Stimulated activated CD4-positive, alpha-beta T cell treated with anti-CD3 and anti-CD28 coated beads, Interleukin-12 subunit alpha, Interleukin-12 subunit beta, amount 100 ng/mL, for 48 hours (primary cell): ENCODE measurements at regions not wholly inside any gene's neighbourhood (a gene's known extent, or its start where the extent isn't known, plus 50 kb on each side); places are given as distances from the start of the nearest gene placed in this dataset.
A peak's percentile ranks its signal among the peaks of the same experiment; 100 is the strongest.
"Not testable (repeated sequence)": the region's sequence is repeated elsewhere in the genome, so short reads cannot be mapped to it uniquely, and the experiment has no call there.

Experiments used
- DNase-seq, 3 donors: peaks; one replicate each; pipeline ENCODE4 v3.0.0-alpha.2; 2020; ENCODE audit warnings: low read depth in 2 of 3, low spot score in 1 of 3

DNA sequence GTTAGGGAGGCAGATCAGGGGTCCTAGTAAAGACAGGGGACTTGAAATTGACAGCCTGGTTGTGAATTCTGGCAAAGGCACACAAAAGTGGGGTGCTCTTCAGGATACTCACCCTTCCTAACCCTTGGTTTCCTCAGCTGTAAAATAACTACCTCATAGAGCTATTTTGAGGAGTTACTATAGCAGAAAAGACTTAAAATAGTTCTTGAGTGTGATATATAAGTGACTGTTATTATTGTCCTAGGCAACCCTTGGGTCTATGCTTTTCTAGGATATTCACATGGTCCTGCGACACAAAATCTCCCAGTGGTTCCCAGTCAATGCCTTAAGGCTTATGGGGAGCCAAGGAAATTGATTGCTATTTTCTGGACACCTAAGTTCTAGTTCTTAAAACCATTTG lies 98.1 kb upstream of the NAMPT start:
- DNase-seq = no peak

DNA sequence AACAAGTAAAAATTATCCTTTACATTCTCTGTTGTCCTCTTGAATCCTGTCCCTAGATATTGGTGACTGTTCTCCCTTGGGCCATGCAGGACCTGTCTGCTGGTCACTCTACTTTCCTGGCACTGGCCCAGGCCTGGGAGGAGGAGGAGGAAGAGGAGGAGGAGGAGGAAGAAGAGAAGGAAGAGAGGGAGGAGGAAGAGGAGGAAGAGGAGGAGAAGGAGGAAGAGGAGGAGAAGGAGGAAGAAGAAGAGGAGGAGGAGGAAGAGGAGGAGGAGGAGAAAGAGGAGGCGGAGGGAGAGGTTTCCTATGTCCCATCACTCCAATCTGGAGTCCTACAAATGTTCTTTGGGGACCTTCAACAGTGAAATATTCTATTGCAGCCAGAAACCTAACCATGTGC lies 97.3 kb upstream of the NAMPT start:
- no peak for DNase-seq

DNA sequence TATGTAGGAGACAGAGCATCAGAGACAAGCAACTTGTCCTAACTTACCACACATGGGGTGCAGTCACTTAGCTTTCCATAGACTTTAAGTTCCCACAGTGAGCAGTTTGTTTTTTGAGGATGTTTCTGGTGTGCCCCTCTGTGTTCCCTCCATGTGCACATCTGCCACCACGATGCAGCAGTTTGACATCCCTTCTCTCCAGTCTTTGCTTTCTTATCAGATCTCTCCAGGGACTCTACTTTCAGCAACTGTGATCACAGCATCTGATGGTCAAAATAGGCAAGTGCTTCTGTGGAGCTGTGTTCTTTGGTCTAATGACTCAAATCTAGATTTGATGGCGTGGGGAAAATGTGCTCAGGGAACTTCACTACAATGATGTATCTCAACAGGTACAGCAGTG lies 96.5 kb upstream of the NAMPT start:
- DNase-seq = no peak

DNA sequence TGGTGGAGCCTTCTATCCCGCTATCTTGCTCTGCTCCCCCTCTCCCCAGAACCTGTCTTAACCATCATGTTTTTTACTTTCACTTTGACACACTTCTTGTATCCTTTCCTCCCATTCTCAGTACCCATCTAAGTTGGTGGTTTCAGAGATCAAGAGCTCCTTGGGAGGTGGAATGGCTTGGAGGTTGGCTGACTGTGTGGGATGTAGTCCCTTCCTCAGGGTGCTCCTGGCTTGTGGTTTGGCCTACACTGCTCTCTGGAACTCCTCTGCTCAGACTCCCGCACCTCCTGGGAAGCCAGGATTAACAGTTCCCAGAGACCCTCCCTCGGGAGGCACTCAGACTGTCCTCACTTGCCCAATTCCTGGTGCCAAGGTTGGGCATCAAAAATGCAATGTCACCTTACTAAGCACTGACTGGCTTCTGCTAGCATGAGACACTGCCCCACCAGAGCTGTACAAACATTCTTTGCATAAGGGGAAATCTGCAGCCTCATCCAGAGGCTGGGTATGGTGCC lies 93.1 kb upstream of the NAMPT start:
- DNase-seq = no peak

DNA sequence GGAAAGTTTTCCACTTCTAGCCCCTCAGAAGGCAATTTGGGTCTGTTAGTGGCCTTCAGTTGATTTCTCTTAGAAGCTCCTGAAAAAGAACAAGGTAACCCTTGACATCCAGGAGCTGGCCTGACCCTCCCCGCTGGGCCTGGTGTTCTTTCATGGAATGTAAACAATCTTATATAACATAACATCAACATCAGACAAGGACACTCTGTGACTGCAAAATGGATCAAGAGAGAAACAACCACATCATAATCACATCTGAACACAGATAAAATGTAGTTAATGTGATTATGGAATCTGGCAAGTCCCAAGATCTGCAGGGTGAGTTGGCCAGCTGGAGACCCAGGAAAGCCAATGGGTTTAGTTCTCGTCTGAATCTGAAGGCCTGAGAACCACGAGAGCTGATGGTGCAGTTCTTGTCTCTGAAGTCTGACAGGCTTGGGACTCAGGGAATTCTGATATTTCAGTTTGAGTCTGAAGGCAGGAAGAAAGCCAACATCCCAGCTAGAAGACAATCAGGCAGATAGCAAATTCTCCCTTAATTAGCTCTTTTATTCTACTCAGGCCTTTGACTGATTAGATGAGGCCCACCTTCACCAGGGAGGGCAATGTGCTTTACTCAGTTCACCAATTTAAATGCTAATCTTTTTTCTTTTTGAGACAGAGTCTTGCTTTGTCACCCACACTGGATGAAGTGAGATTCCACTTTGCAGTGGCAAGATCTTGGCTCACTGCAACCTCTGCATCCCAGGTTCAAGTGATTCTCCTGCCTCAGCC lies 91.4 kb upstream of the NAMPT start:
- no peak for DNase-seq

DNA sequence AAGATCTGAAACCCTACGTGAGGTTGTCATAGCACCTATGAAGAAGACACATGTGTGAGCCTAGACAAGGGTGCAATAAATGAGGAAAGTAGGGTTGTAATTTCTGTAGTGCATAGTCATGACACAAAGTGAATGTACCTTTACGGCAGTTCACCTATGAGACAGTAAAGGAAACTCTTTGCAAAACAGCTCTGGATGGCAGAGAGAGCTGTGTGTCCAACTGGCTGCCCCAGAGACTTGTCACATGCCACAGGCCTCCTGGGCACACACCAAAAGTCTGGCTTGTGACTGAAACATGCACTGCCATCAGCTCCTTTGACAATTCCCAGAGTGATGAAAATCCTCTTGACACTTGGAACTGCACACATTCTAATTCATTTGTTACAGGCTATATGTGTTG lies 90.7 kb upstream of the NAMPT start:
- DNase-seq = no peak

DNA sequence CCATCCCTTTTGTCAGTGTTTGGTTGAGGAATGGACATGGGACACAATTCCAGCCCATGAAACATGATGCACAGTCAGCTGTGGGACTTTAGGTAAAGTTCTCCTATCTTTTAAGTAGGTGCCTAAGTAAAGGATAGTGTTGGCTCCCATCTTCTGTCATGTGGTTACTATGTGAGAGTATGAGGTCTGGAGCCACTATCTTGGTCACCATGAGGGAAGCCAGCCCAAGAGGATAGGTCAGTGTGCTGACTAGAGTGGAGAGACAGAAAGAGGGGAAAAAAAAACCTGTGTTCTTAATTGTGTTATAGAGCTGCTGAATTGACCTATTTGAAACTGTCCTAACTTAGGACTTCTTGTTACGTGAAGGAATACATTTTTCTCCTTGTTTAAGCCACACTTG lies 89.7 kb upstream of the NAMPT start:
- no peak for DNase-seq

DNA sequence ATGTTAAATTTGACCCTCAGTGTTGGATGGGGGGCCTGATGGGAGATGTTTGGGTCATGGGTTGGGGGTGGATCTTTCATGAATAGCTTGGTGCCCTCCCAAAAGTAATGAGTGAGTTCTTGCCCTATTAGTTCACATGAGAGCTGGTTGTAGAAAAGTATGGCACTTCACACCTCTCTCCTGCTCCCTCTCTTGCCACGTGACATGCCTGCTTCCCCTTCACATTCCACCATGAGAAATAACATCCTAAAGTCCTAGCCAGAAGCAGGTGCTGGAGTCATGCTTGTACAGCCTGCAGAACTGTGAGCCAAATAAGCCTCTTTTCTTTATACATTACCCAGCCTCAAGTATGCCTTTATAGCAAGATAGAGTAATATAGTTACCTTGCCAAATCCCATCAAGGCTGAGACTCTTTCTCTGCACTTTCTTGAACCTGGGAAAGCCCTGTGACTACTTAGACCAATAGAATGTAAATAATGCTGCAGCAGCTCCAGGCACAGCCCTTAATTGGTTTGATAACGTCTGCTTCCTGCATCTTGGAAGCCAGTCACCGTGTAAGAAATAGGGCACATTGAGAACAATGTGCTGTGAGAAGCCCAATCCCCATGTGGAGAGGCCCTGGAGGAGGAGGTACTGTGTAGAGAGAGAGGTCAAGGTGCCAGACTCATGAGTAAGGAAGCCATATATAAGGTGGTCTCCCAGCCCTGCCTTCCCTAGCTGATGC lies 88.0 kb upstream of the NAMPT start:
- no peak for DNase-seq

DNA sequence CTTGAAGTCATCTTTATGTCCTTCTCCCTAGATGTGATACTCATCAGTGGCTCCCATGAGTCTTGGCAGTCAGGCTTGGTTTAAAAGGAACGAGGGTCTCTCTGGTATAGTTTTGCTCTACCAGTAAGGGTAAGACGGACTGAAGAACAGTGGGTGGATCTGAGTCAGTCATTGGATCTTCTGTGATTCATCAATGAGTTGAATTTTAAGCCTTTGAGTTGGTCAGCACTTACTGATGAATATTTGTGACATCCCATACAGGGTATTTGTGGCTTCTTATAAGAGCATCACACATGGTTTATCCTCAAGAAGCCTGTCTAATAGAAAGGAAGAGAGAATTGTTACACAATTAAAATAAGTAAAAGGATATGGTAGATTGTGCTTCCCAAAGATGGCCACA lies 87.3 kb upstream of the NAMPT start:
- no peak for DNase-seq

DNA sequence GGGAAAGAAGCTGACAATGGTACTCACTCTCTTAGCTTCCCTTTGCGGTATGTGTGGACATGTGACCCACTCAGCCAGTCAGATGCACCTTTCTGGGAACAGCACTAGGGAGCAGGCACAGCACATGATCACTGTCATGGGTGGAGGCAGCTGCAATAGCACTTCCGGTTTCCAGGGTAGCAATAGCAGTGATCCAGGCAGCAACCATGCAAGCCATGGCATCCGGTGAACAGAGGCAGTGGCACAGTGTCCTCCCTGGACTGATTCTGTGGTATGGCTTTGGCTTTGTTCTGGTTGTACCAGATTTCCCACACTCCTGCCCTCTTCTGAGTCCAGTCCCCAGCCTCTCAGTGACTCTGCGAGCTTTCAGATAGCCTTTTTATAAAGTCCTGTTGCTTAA lies 86.8 kb upstream of the NAMPT start:
- no peak for DNase-seq

DNA sequence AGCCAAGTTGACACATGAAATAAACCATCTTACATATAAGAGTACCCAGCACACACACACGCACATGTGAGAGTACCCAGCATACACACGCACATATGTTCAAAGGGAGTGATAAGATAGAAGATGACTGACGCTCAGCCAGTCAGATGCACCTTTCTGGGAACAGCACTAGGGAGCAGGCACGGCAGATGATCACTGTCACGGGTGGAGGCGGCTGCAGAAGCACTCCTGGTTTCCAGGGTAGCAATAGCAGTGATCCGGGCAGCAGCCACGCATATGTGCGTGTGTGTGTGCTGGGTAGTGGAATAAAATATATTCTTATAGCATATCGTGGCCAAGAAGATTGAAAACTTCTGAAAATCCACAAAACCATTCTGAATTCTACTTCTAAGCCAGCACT lies 85.8 kb upstream of the NAMPT start:
- no peak for DNase-seq

DNA sequence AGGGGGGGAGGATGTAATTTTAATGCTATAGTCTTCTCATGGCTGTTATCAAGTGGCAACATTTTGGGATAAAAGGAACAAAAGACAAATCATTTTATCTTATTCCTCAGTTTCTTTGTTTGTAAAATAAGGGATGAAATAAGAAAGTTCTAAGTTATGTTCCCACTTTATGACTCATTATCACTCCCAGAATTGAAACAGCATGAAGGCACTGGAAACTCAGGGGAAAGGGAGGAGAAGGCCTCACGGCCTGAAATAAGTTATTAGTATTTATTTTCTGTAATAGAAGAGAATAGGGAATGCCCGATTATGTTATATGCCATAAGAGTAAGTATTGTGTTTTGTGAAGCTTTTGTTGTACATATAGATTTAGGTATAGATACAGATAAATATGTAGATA lies 85.0 kb upstream of the NAMPT start:
- no peak for DNase-seq

DNA sequence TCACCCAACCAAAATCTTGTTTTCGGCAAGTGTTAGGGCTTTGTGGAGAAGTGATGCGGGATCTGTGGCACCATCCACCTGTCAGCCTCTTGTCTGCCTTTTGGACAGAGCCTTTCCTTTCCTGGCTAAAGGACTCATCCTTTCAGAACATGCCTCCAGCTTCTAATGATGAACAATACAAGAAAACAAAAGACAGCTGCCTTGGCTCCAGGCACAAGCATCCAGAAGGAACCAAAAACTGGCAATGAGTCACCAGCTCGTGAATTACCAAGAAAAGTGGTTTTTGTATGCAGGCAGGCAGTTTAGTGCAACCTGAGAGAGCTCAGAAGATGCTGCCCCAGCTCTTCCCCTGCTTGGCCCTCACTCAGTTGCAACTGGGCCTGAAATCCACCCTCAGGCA lies 84.6 kb upstream of the NAMPT start:
- DNase-seq = no peak

DNA sequence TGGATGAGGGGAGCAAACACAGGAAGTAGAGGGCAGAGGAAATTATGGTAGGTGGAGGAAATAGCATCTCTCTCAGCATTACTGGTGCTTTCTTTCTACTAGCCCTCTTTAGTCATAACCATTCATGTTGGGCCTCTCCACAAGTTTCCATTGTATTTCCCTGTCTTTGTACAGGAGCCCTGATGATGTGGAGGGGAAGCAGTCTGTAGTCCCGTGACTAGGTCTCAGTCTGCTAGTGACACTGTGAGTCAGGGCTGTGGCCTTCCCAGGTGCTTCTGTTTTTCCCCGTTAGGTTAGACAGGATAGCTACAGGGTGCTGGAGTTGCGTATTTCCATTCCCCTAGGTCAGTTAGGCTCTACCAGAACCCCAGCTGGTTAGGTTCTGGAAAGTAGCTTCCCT lies 82.9 kb upstream of the NAMPT start:
- peak in 1 of 3 donors; percentile 17 for DNase-seq

DNA sequence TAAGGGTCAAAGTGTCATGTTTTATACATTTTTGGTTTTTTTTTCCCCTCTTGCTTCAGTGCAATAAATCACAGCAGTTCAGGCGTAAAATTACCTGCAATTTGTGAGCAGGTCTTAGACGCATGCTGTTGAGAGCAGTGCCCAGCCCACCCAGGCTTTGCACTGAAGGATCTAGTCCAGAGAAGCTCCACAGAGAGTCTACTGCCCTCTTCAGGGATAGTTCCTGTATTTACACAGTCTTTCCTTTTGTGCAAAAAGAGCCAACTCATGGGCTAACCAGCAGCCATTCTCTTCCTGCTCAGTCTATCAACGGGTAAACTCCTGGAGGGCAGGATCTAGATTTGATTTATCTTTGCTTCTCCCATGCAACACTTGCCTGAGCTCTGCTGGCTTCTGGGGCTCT lies 82.2 kb upstream of the NAMPT start:
- DNase-seq = no peak

DNA sequence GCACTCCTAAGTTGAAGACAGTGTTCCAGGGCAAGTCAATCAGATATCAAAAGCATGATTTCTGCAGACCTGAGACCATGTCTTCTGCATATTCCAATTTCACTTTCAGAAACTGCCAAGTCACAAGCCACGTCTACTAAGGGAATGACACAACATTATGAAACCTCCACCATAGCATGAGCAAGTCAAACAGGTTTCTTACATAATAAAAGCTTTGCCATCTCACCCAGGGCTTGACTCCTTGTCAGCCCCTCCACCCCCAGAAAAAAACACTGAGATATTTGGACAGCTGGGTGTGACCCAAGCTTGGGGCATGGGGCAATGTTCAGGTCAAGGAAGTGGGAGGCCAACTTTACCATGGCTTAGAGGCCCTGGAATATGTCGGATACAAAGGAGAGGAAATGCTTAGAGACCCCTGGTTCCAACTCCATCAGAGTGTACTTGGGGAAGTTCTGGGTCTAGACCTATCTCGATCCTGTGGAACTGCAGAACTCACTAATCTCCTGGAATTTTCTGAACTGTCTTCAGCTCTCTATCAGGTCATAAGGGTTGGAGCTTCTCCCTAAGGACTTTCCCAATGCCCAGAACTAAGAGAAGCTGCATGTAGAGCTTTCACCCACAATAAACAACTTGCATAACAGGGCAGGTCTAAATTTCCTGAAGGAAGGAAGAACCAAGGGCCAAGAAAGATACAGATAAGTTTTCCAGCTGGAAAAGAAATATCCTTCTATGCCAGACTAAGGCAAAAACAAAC lies 80.6 kb upstream of the NAMPT start:
- DNase-seq = no peak

DNA sequence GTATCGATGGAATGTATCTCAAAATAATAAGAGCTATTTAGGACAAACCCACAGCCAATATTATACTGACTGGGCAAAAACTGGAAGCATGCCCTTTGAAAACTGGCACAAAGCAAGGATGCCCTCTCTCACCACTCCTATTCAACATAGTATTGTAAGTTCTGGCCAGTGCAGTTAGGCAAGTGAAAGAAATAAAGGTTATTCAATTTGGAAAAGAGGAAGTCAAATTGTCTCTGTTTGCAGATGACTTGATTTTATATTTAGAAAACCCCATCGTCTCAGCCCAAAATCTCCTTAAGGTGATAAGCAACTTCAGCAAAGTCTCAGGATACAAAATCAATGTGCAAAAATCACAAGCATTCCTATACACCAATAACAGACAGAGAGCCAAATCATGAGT lies 77.7 kb upstream of the NAMPT start:
- not testable (repeated sequence) for DNase-seq

DNA sequence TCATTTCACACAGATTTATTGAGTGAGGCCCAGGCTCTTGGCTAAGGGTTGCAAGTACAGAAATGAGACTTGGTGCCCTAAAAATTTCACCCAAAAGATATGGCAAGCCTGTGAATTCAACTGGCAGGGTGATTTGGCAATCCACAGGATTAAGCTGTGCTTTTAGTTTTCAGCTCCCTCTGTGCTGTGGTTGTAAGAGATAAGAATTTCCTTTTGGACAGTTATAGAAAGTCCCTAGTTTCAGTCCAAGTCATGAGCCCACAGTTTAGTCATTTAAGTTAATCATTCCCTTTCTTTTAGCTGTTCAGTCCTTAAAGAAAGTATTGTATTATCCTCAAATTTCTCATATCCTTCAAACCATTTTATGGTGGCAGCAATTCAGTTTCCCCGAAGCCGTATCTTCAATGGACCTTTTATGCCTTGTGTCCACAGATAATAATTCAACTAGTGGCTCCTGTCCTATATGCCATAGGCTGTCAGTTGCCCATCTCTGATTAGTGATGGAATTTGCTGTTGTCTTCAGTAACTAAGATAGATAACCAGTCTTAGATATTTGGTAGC lies 73.4 kb upstream of the NAMPT start:
- no peak for DNase-seq

DNA sequence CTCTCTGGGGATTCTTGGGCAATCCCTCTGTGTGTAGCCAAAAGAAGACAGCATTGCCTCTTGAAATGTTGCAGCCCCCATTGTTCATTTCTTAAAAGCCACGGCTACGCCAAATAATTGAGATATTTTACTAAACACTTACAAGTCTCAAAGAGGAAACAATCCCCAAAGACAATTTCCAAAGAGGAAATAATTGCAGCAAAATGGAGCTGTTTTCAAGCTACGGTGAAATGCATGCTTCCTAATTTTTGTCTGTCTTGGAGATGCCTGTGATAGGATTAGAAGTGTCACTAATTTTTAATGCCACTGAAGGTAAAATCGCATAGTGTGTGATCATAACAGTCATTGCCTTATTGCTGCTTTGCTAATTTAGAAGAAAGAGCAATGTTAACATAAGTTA lies 72.9 kb upstream of the NAMPT start:
- DNase-seq = no peak

DNA sequence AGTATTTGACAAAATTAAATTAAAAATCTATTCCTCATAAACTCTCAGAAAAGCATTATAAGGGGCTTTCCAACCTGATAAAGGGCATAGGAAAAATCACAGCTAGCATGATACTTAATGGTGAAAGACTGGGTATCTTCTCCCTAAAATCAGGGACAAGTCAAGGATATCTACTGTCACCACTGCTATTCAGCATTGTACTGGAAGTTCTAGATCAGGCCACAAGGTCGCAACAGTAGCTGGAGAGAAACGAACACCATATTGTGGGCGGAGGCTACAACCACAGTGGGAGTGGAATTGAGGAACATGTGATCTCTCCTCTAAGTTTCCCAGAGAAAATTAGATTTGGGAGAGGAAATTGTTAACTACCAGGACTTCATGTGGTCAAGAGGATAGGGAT lies 70.0 kb upstream of the NAMPT start:
- DNase-seq = no peak

DNA sequence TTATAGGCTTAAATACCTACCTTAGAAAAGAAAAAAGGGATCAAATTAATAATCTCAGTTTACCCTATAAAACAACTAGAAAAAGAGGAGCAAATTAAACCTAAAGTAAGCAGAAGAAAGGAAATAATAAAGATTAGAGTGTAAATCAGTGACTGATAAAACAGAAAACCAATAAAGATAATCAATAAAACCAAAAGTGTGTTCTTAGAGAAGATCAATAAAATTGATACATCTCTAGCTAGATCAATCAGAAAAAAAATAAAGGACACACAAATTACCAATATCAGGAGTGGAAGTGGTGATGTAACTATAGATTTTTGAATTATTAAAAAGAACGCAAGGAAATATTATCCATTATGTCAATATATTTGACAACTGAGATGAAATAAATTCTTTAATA lies 69.2 kb upstream of the NAMPT start:
- no peak for DNase-seq

DNA sequence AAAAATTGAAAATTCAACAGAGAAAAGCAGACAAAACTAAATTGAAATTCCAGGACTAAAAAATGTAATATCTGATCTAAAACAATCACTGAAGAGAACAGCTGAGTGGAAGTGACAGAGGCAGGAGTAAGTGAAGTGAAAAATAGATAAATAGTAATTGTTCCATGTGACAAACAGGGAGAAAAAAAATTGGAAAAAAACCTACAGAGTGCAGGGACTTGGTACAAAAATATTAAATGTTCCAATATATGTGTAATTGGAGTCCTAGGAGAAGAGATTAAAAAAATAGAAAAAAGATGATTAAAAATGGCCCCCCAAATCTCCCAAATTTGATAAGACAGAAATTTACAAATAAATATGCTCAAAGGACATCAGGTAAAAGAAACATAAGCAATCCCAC lies 63.4 kb upstream of the NAMPT start:
- DNase-seq = no peak
